ENCODE measurements at regions not wholly inside any gene's neighbourhood (a gene's known extent, or its start where the extent isn't known, plus 50 kb on each side); places are given as distances from the start of the nearest gene placed in this dataset.

- no peaks in the 10 kb centered on the region for H3K9me3 ChIP-seq
- no peaks in the 10 kb centered on the region for H3K27me3 ChIP-seq (ENCODE audit: insufficient read depth)
- no peak overlapping the region for H2AFZ ChIP-seq (ENCODE audit: low read depth)
- H4K20me1 ChIP-seq (ENCODE audit: insufficient read depth) = no peaks in the 10 kb centered on the region
- DNase-seq = no peak
- 33% methylated on average over 8 of the region's 8 CpGs for WGBS (ENCODE audit: low lambda C conversion rate)
- H3K4me1 ChIP-seq (ENCODE audit: control insufficient read depth in 1 of 2, insufficient read depth in 2 of 2, low read depth in 1 of 2, low read length in 1 of 2) = peaks cover 28 to 53% of the 10 kb centered on the region in 2 experiments
- ChIA-PET POLR2A (no interaction called here), CTCF (interaction anchor here (0.8 to 3.2 kb wide), 4 partner anchors 36 to 177 kb away, joined by 3 to 8 read pairs (median 3); no protein-coding TSS in a partner anchor)
- H3K79me2 ChIP-seq (ENCODE audit: insufficient read depth) = no peaks in the 10 kb centered on the region
- H3K4me3 ChIP-seq (ENCODE audit: low read depth in 2 of 2, low read length in 1 of 2) = peak overlapping the region in 1 of 2 experiments; percentile 20; a peak in 1 of 4 replicates
- no peaks in the 10 kb centered on the region for H3K9me2 ChIP-seq
- peak overlapping the region; percentile 68 for H3K4me2 ChIP-seq
- peaks cover 60% of the 10 kb centered on the region for H3F3A ChIP-seq (replicated peaks; ENCODE audit: insufficient read depth)
- 0 out of 2 replicates have a peak, but pooled peaks have one; percentile 26 for TF ChIP-seq JUND (IDR thresholded peaks at IDR 0.05)
- no peak for TF ChIP-seq USF2 (IDR thresholded peaks at IDR 0.05; ENCODE audit: borderline replicate concordance, low read depth, low read length)
- peak; percentile 78 for TF ChIP-seq TCF12 (IDR thresholded peaks at IDR 0.05)
- peak; percentile 33; the same call in 1 of the 2 replicates for TF ChIP-seq MEF2A (IDR thresholded peaks at IDR 0.05; ENCODE audit: borderline replicate concordance, low read depth)
- TF ChIP-seq YY1 (IDR thresholded peaks at IDR 0.05; ENCODE audit: low read depth) = no peak
- peak; percentile 40; the same call in 1 of the 2 replicates for TF ChIP-seq PBX3 (IDR thresholded peaks at IDR 0.05)
- TF ChIP-seq SMC3 (IDR thresholded peaks at IDR 0.05; ENCODE audit: low read depth, low read length) = no peak
- no peak for TF ChIP-seq MXI1 (IDR thresholded peaks at IDR 0.05; ENCODE audit: low read depth, low read length)
- TF ChIP-seq NFIC (IDR thresholded peaks at IDR 0.05; ENCODE audit: borderline replicate concordance) = peak; percentile 37; the same call in 1 of the 2 replicates
- no peak for TF ChIP-seq GABPA (IDR thresholded peaks at IDR 0.05; ENCODE audit: low read depth)
- peak in 1 of 2 experiments; percentile 63; a peak in 1 of 4 replicates for TF ChIP-seq EP300 (IDR thresholded peaks at IDR 0.05; ENCODE audit: borderline replicate concordance in 1 of 2, low read depth in 1 of 2, low read length in 1 of 2)
- no peak for TF ChIP-seq POLR2AphosphoS5 (IDR thresholded peaks at IDR 0.05; ENCODE audit: low read depth, low read length)
- TF ChIP-seq FOSL2 (IDR thresholded peaks at IDR 0.05; ENCODE audit: borderline replicate concordance, low read depth) = peak; percentile 29; the same call in 1 of the 2 replicates
- TF ChIP-seq TEAD4 (IDR thresholded peaks at IDR 0.05; ENCODE audit: borderline replicate concordance, insufficient read depth) = peak; percentile 41; the same call in 1 of the 2 replicates
- H3K27ac ChIP-seq (ENCODE audit: low read depth in 2 of 2, low read length in 1 of 2) = peak overlapping the region; percentile 92 to 100
- peak overlapping the region; percentile 78 for H3K9ac ChIP-seq
- no peaks in the 10 kb centered on the region for H3K36me3 ChIP-seq (replicated peaks in 1 of 2; ENCODE audit: control insufficient read depth in 1 of 2, insufficient read depth in 2 of 2, low read length in 1 of 2)
These were observed 65.2 kb upstream of the TNFRSF19 start for GRCh38 chr13:23505007-23505406.

- WGBS (ENCODE audit: low lambda C conversion rate) = 10% methylated on average over 8 of the region's 8 CpGs
- peak overlapping the region; percentile 78 for H3K9ac ChIP-seq
These were observed 64.0 kb upstream of the TNFRSF19 start for GRCh38 chr13:23506071-23506806.

More at GRCh38 chr13:23506071-23506806, 64.0 kb upstream of the TNFRSF19 start:
- Histone ChIP-seq H3K27ac (ENCODE audit: low read depth in 2 of 2, low read length in 1 of 2) (peak overlapping the region; percentile 92 to 100), H3K9me3 (no peaks in the 10 kb centered on the region), H3K79me2 (ENCODE audit: insufficient read depth) (no peaks in the 10 kb centered on the region), H3K4me1 (ENCODE audit: control insufficient read depth in 1 of 2, insufficient read depth in 2 of 2, low read depth in 1 of 2, low read length in 1 of 2) (peaks cover 28 to 54% of the 10 kb centered on the region in 2 experiments), H3K4me3 (ENCODE audit: low read depth in 2 of 2, low read length in 1 of 2) (peak overlapping the region in 1 of 2 experiments; percentile 42; a peak in 2 of 4 replicates), H3K36me3 (replicated peaks in 1 of 2; ENCODE audit: control insufficient read depth in 1 of 2, insufficient read depth in 2 of 2, low read length in 1 of 2) (no peaks in the 10 kb centered on the region), H3F3A (replicated peaks; ENCODE audit: insufficient read depth) (peaks cover 60% of the 10 kb centered on the region), H3K27me3 (ENCODE audit: insufficient read depth) (no peaks in the 10 kb centered on the region), H4K20me1 (ENCODE audit: insufficient read depth) (no peaks in the 10 kb centered on the region), H3K4me2 (peak overlapping the region; percentile 68), H2AFZ (ENCODE audit: low read depth) (peak overlapping the region; percentile 10; the same call in 1 of the 2 replicates), H3K9me2 (no peaks in the 10 kb centered on the region)
- DNase-seq = peak; percentile 46
- TF ChIP-seq TCF12 (IDR thresholded peaks at IDR 0.05) (peak; percentile 38; the same call in 1 of the 2 replicates), NRF1 (IDR thresholded peaks at IDR 0.05; ENCODE audit: low read depth, low read length) (no peak), EP300 (IDR thresholded peaks at IDR 0.05; ENCODE audit: borderline replicate concordance in 1 of 2, low read depth in 1 of 2, low read length in 1 of 2) (peak in 1 of 2 experiments; percentile 19; a peak in 2 of 4 replicates), MXI1 (IDR thresholded peaks at IDR 0.05; ENCODE audit: low read depth, low read length) (peak; percentile 59; the same call in 1 of the 2 replicates), GATA2 (CRISPR knock-in tag; IDR thresholded peaks at IDR 0.05) (peak; percentile 50)
- ChIA-PET CTCF (interaction anchor here (0.8 to 3.2 kb wide), 5 partner anchors 10 to 61 kb away, joined by 3 to 8 read pairs (median 3); no protein-coding TSS in a partner anchor), POLR2A (interaction anchor here (0.6 kb wide), 2 partner anchors 8 to 64 kb away, joined by 3 to 7 read pairs; partner anchors contain the start of gene TNFRSF19)

All from SK-N-SH (cell line).